ENCODE measurements at regions not wholly inside any gene's neighbourhood (a gene's known extent, or its start where the extent isn't known, plus 50 kb on each side); places are given as distances from the start of the nearest gene placed in this dataset.

DNA sequence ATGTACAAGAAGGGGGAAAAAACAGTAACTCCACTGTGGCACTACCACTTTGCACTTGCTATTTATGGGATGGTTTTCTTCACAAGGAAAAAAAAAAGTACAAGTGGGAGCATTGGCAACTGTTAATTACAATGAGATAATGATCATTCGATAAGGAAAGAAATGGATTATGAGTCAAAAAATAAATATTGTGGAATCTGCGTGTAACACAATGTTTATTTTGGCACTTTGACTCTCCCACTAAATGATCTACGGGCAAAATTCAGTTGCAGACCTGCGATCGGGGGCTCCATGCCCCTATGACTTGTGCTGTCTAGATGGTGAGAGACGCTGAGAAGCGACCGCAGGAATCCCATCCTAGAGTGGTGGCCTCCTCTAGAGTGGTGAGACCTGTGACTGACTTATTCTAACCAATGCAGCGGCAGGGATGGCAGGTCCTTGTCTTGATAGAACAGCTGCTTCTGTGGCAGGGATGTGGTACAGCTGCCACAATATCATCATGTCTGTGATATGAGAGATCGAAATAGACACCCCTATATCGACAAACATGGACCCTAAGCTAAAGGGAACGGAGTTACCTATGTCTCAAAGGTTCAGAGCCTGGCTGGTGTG, 345.0 kb upstream of the KLF6 start (continued):
- TF ChIP-seq E2F1 (CRISPR knock-in tag; IDR thresholded peaks at IDR 0.05) (no peak), HMGXB4 (CRISPR knock-in tag; IDR thresholded peaks at IDR 0.05) (no peak), ATF1 (CRISPR knock-in tag; IDR thresholded peaks at IDR 0.05) (no peak), FOXJ3 (CRISPR knock-in tag; IDR thresholded peaks at IDR 0.05; ENCODE audit: borderline replicate concordance) (no peak), IRF1 (CRISPR knock-in tag; IDR thresholded peaks at IDR 0.05) (no peak), TP53 (CRISPR knock-in tag; IDR thresholded peaks at IDR 0.05) (no peak), ATF3 (CRISPR knock-in tag; conservative IDR thresholded peaks at IDR 0.05) (no peak), ZNF416 (CRISPR knock-in tag; IDR thresholded peaks at IDR 0.05) (no peak)
- TF ChIP-seq, protein P1, sequence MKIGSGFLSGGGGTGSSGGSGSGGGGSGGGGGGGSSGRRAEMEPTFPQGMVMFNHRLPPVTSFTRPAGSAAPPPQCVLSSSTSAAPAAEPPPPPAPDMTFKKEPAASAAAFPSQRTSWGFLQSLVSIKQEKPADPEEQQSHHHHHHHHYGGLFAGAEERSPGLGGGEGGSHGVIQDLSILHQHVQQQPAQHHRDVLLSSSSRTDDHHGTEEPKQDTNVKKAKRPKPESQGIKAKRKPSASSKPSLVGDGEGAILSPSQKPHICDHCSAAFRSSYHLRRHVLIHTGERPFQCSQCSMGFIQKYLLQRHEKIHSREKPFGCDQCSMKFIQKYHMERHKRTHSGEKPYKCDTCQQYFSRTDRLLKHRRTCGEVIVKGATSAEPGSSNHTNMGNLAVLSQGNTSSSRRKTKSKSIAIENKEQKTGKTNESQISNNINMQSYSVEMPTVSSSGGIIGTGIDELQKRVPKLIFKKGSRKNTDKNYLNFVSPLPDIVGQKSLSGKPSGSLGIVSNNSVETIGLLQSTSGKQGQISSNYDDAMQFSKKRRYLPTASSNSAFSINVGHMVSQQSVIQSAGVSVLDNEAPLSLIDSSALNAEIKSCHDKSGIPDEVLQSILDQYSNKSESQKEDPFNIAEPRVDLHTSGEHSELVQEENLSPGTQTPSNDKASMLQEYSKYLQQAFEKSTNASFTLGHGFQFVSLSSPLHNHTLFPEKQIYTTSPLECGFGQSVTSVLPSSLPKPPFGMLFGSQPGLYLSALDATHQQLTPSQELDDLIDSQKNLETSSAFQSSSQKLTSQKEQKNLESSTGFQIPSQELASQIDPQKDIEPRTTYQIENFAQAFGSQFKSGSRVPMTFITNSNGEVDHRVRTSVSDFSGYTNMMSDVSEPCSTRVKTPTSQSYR (CRISPR knock-in tag; IDR thresholded peaks at IDR 0.05) = no peak
- TF ChIP-seq, protein P2, sequence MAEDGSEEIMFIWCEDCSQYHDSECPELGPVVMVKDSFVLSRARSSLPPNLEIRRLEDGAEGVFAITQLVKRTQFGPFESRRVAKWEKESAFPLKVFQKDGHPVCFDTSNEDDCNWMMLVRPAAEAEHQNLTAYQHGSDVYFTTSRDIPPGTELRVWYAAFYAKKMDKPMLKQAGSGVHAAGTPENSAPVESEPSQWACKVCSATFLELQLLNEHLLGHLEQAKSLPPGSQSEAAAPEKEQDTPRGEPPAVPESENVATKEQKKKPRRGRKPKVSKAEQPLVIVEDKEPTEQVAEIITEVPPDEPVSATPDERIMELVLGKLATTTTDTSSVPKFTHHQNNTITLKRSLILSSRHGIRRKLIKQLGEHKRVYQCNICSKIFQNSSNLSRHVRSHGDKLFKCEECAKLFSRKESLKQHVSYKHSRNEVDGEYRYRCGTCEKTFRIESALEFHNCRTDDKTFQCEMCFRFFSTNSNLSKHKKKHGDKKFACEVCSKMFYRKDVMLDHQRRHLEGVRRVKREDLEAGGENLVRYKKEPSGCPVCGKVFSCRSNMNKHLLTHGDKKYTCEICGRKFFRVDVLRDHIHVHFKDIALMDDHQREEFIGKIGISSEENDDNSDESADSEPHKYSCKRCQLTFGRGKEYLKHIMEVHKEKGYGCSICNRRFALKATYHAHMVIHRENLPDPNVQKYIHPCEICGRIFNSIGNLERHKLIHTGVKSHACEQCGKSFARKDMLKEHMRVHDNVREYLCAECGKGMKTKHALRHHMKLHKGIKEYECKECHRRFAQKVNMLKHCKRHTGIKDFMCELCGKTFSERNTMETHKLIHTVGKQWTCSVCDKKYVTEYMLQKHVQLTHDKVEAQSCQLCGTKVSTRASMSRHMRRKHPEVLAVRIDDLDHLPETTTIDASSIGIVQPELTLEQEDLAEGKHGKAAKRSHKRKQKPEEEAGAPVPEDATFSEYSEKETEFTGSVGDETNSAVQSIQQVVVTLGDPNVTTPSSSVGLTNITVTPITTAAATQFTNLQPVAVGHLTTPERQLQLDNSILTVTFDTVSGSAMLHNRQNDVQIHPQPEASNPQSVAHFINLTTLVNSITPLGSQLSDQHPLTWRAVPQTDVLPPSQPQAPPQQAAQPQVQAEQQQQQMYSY (CRISPR knock-in tag; IDR thresholded peaks at IDR 0.05) = no peak
- TF ChIP-seq, protein P3, sequence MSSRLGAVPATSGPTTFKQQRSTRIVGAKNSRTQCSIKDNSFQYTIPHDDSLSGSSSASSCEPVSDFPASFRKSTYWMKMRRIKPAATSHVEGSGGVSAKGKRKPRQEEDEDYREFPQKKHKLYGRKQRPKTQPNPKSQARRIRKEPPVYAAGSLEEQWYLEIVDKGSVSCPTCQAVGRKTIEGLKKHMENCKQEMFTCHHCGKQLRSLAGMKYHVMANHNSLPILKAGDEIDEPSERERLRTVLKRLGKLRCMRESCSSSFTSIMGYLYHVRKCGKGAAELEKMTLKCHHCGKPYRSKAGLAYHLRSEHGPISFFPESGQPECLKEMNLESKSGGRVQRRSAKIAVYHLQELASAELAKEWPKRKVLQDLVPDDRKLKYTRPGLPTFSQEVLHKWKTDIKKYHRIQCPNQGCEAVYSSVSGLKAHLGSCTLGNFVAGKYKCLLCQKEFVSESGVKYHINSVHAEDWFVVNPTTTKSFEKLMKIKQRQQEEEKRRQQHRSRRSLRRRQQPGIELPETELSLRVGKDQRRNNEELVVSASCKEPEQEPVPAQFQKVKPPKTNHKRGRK (CRISPR knock-in tag; IDR thresholded peaks at IDR 0.05; ENCODE audit: borderline replicate concordance) = no peak

DNA sequence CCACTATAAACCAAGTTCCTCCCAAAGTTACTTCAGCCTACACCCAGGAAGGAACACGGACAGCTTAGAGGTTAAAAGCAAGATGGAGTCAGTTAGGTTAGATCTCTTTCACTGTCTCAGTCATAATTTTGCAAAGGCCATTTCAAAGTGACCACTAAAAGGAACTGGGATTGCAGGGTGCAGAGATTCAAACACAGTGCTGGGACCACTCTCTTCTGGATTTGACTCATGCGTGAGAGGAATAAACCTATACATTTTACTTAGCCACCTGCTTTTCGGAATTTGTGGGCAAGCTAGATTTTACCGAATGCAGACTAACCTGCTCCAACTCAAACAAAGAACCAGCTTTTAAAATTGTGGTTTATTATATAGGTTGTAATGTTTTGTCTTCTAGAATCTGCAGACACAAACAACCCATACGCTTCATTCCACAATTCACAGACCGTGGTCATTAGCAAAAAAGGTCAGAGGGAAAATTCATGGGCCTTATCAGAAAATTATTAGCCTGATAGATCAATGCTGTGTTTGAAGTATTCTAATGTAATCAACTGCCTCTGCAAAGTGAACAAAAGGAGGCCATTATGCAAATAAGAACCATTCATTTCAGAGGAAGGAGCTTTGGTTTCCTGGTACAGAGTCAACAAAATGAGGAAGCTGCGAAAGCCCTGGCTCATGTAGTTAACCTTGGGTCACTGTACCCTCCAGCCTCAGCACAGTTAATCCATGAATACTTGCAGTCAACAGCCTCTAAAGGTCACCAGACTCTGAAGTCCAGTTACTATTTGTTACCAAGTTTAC, 342.7 kb upstream of the KLF6 start:
- ChIA-PET CTCF (no interaction called here), POLR2A (no interaction called here)
- Mint-ChIP-seq H3K9me3 (peaks cover 21% of the 10 kb centered on the region), H3K4me3 (no peak overlapping the region), H3K27ac (no peak overlapping the region), H3K27me3 (ENCODE audit: low read depth) (peaks cover 8% of the 10 kb centered on the region), H3K36me3 (peaks cover 14% of the 10 kb centered on the region), H3K4me1 (peaks cover 26% of the 10 kb centered on the region)
- DNase-seq (ENCODE audit: low spot score) = no peak
- ATAC-seq = peak; percentile 88
- TF ChIP-seq, protein P3 (CRISPR knock-in tag; IDR thresholded peaks at IDR 0.05; ENCODE audit: borderline replicate concordance) = no peak
- no peak for TF ChIP-seq CDX4 (CRISPR knock-in tag; IDR thresholded peaks at IDR 0.05; ENCODE audit: borderline replicate concordance)
- TF ChIP-seq, protein P4, sequence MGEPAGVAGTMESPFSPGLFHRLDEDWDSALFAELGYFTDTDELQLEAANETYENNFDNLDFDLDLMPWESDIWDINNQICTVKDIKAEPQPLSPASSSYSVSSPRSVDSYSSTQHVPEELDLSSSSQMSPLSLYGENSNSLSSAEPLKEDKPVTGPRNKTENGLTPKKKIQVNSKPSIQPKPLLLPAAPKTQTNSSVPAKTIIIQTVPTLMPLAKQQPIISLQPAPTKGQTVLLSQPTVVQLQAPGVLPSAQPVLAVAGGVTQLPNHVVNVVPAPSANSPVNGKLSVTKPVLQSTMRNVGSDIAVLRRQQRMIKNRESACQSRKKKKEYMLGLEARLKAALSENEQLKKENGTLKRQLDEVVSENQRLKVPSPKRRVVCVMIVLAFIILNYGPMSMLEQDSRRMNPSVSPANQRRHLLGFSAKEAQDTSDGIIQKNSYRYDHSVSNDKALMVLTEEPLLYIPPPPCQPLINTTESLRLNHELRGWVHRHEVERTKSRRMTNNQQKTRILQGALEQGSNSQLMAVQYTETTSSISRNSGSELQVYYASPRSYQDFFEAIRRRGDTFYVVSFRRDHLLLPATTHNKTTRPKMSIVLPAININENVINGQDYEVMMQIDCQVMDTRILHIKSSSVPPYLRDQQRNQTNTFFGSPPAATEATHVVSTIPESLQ (CRISPR knock-in tag; IDR thresholded peaks at IDR 0.05) = no peak
- TF ChIP-seq ZBTB21 (CRISPR knock-in tag; IDR thresholded peaks at IDR 0.05; ENCODE audit: borderline replicate concordance) = no peak
- TF ChIP-seq NFATC4 (CRISPR knock-in tag; IDR thresholded peaks at IDR 0.05) = no peak
- no peak for TF ChIP-seq TEAD1 (CRISPR knock-in tag; IDR thresholded peaks at IDR 0.05)
- TF ChIP-seq ETV6 (CRISPR knock-in tag; IDR thresholded peaks at IDR 0.05) = no peak
